Naive thymus-derived CD4-positive, alpha-beta T cell (primary cell): ENCODE measurements at regions not wholly inside any gene's neighbourhood (a gene's known extent, or its start where the extent isn't known, plus 50 kb on each side); places are given as distances from the start of the nearest gene placed in this dataset.
"Not testable (repeated sequence)": the region's sequence is repeated elsewhere in the genome, so short reads cannot be mapped to it uniquely, and the experiment has no call there.

ENCODE experiments used
- ATAC-seq: fragments of 150-1000 bp; cut with Tn5 transposase; 2 replicates; pipeline ENCODE4 v1.10.0; 2021; ENCODE audit warnings: mild to moderate bottlenecking, moderate library complexity
- CTCF ChIA-PET: fragments of 350-600 bp; sonication (Branson Sonifier 250); formaldehyde crosslinking; loops from one replicate; lab custom pipeline; 2021; ENCODE audit warnings: antibody characterized with exemption; lab: Charles Lee
- POLR2A ChIA-PET: fragments of 350-600 bp; sonication (Branson Sonifier 250); formaldehyde crosslinking; loops from one replicate; lab custom pipeline; 2021; ENCODE audit warnings: antibody characterized with exemption, inconsistent platforms; lab: Charles Lee
- DNase-seq, 9 donors: peaks; one replicate each; pipeline versions ENCODE4 v3.0.0 to v3.0.0-alpha.2; 2020 to 2022; ENCODE audit warnings: mixed read lengths in 1 of 9
- H3K27ac ChIP-seq: one replicate; pipeline ENCODE4 v1.7.0; 2013; ENCODE audit warnings: mild to moderate bottlenecking, low read depth, low read length, moderate library complexity
- H3K27me3 ChIP-seq, 2 donors: one replicate each; pipeline ENCODE4 v1.7.0; 2013; ENCODE audit warnings: low read length in 2 of 2, mild to moderate bottlenecking in 2 of 2, moderate library complexity in 2 of 2; ENCODE audit not compliant: control insufficient read depth in 2 of 2, insufficient read depth in 2 of 2
- H3K36me3 ChIP-seq, 3 experiments: 1 replicate in 2 of 3; 2 replicates in 1 of 3; pipeline ENCODE4 v1.7.0; 2013; ENCODE audit warnings: low read length in 3 of 3, mild to moderate bottlenecking in 3 of 3, moderate library complexity in 1 of 3; ENCODE audit not compliant: insufficient read depth in 3 of 3, control insufficient read depth in 2 of 3
- H3K4me1 ChIP-seq, 2 donors: one replicate each; pipeline ENCODE4 v1.7.0; 2013; ENCODE audit warnings: low read length in 2 of 2, mild to moderate bottlenecking in 2 of 2, moderate library complexity in 1 of 2; ENCODE audit not compliant: control insufficient read depth in 2 of 2, insufficient read depth in 2 of 2
- H3K4me3 ChIP-seq: 2 replicates; pipeline ENCODE4 v1.7.0; 2013; ENCODE audit warnings: mild to moderate bottlenecking, low read length
- H3K9me3 ChIP-seq, 3 experiments: 1 replicate in 2 of 3; 2 replicates in 1 of 3; pipeline ENCODE4 v1.7.0; 2013; ENCODE audit warnings: low read length in 3 of 3; ENCODE audit not compliant: control insufficient read depth in 2 of 3
- H3K27ac Mint-ChIP-seq, 9 donors: one replicate each; pipeline ENCODE4 v1.8.0; 2020 to 2022; ENCODE audit warnings: mixed read lengths in 9 of 9, mild to moderate bottlenecking in 8 of 9, moderate library complexity in 5 of 9, inconsistent platforms in 2 of 9
- H3K27me3 Mint-ChIP-seq, 5 donors: one replicate each; pipeline ENCODE4 v1.8.0; 2021 to 2022; ENCODE audit warnings: mixed read lengths in 5 of 5, mild to moderate bottlenecking in 1 of 5
- H3K36me3 Mint-ChIP-seq, 5 donors: one replicate each; pipeline ENCODE4 v1.8.0; 2020 to 2022; ENCODE audit warnings: mixed read lengths in 5 of 5, mild to moderate bottlenecking in 3 of 5, inconsistent platforms in 1 of 5
- H3K4me1 Mint-ChIP-seq, 7 donors: one replicate each; pipeline ENCODE4 v1.8.0; 2020 to 2022; ENCODE audit warnings: mixed read lengths in 7 of 7, mild to moderate bottlenecking in 3 of 7, inconsistent platforms in 1 of 7
- H3K4me3 Mint-ChIP-seq, 10 donors: one replicate each; pipeline ENCODE4 v1.8.0; 2020 to 2022; ENCODE audit warnings: mild to moderate bottlenecking in 10 of 10, mixed read lengths in 10 of 10, moderate library complexity in 6 of 10, inconsistent platforms in 2 of 10
- H3K9me3 Mint-ChIP-seq, 11 donors: one replicate each; pipeline ENCODE4 v1.8.0; 2020 to 2022; ENCODE audit warnings: mixed read lengths in 11 of 11, mild to moderate bottlenecking in 4 of 11, inconsistent platforms in 1 of 11, moderate library complexity in 1 of 11
- intact Hi-C, 2 donors: fragments of 100-400 bp; cut with micrococcal nuclease; formaldehyde crosslinking; loops; one replicate each; pipeline ENCODE4 v1.15.1; 2023

GRCh38 chr9:65395789-65396188, 110.8 kb upstream of the FOXD4L5 start:
- H3K36me3 Mint-ChIP-seq, H3K4me1 Mint-ChIP-seq, ATAC-seq, DNase-seq, H3K4me1 ChIP-seq, CTCF ChIA-PET, H3K27ac Mint-ChIP-seq, H3K27me3 Mint-ChIP-seq, H3K27me3 ChIP-seq, H3K4me3 ChIP-seq, H3K27ac ChIP-seq, POLR2A ChIA-PET, H3K4me3 Mint-ChIP-seq, H3K9me3 ChIP-seq, intact Hi-C loops, H3K36me3 ChIP-seq: not testable (repeated sequence)
- peaks cover 0 to 45% (median 17%) of the 10 kb centered on the region in 11 donors for H3K9me3 Mint-ChIP-seq

- H3K27me3 Mint-ChIP-seq, intact Hi-C loops, H3K27me3 ChIP-seq, H3K36me3 ChIP-seq, CTCF ChIA-PET, H3K36me3 Mint-ChIP-seq, H3K27ac ChIP-seq, H3K4me3 ChIP-seq, H3K4me1 ChIP-seq, H3K9me3 ChIP-seq, POLR2A ChIA-PET, H3K27ac Mint-ChIP-seq, H3K4me3 Mint-ChIP-seq, DNase-seq, ATAC-seq, H3K4me1 Mint-ChIP-seq: not testable (repeated sequence)
- H3K9me3 Mint-ChIP-seq = peaks cover 0 to 43% (median 14%) of the 10 kb centered on the region in 11 donors
Measured at GRCh38 chr9:65395121-65395520, 110.1 kb upstream of the FOXD4L5 start.

GRCh38 chr9:65393111-65393810, 108.3 kb upstream of the FOXD4L5 start:
- H3K36me3 ChIP-seq, H3K27ac Mint-ChIP-seq, intact Hi-C loops, ATAC-seq, POLR2A ChIA-PET, CTCF ChIA-PET, H3K4me3 ChIP-seq, H3K36me3 Mint-ChIP-seq, DNase-seq, H3K4me3 Mint-ChIP-seq, H3K27me3 Mint-ChIP-seq, H3K4me1 Mint-ChIP-seq, H3K27me3 ChIP-seq, H3K9me3 ChIP-seq, H3K27ac ChIP-seq, H3K4me1 ChIP-seq: not testable (repeated sequence)
- peaks cover 0 to 35% (median 19%) of the 10 kb centered on the region in 11 donors for H3K9me3 Mint-ChIP-seq

DNA sequence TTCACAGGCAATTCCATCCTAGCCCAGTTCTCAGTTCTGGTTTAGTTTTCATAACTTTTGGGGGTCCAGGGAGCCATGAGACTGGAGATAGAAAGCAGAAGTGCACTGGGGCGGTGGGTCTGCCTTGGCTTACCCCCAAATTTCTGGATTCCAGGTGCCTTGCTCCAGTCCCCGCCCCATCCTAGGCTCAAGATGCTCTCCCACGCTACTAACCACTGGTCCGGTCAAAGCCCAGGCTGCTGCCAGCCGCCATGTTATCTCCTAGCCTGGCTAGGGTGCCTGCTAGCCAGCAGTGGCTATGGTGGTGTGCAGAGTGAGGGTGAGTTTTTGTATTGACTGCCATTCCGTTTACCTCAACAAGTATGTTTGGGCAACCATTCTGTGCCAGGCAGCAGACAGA, 107.6 kb upstream of the FOXD4L5 start:
- H3K27me3 ChIP-seq, H3K4me1 ChIP-seq, H3K4me3 ChIP-seq, H3K36me3 ChIP-seq, H3K4me1 Mint-ChIP-seq, ATAC-seq, H3K27ac ChIP-seq, H3K27ac Mint-ChIP-seq, H3K27me3 Mint-ChIP-seq, CTCF ChIA-PET, H3K36me3 Mint-ChIP-seq, H3K4me3 Mint-ChIP-seq, DNase-seq, H3K9me3 ChIP-seq, intact Hi-C loops, POLR2A ChIA-PET: not testable (repeated sequence)
- peaks cover 0 to 33% (median 17%) of the 10 kb centered on the region in 11 donors for H3K9me3 Mint-ChIP-seq

DNA sequence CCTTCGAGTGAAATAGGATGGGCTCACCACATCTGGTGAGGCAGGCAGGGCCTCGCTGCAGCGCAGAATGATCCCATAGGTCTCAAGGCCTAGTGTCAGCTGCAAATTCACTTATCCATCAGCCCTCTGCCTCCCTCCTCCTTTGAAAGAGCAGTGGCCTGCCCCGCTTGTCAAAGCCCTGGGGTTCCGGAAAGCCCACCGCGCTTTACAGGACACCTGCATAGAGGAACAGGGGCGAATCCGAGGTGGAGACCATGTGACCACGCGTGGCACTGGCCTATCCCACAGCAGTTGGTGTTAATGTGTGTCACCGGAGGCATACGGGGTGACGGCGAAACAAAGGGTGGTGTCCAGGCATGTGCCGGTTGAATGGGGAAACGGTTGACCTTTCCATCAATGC, 104.7 kb upstream of the FOXD4L5 start:
- CTCF ChIA-PET, H3K36me3 Mint-ChIP-seq, H3K36me3 ChIP-seq, H3K27ac ChIP-seq, H3K9me3 ChIP-seq, H3K4me1 Mint-ChIP-seq, POLR2A ChIA-PET, H3K27me3 ChIP-seq, intact Hi-C loops, H3K4me3 Mint-ChIP-seq, H3K4me3 ChIP-seq, H3K27ac Mint-ChIP-seq, H3K4me1 ChIP-seq, H3K27me3 Mint-ChIP-seq, ATAC-seq: not testable (repeated sequence)
- peak in 1 of 9 donors; percentile 11 for DNase-seq
- H3K9me3 Mint-ChIP-seq = peaks cover 0 to 38% (median 21%) of the 10 kb centered on the region in 11 donors

DNA sequence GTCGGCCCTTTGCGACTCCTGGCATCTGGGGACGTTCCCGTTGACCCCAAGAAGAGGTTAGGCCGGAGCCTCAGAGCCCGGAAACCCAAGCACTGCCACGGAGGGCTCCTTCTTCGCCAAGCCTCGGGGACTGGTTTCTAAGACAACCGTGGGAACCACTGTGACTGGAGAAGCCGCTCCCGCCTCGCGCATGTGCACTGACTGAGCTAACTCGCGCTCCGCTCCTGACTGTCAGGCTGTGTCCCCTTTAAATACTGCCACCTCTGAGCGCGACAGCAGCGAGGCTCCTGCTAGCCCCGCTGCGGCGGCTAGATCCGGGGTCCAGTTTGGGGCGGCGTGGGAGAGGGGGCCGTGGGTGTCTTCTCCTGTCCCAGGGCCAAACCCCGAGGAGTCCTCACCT, 104.2 kb upstream of the FOXD4L5 start:
- H3K27ac Mint-ChIP-seq, CTCF ChIA-PET, H3K4me3 ChIP-seq, ATAC-seq, H3K4me1 ChIP-seq, H3K4me1 Mint-ChIP-seq, H3K36me3 ChIP-seq, POLR2A ChIA-PET, H3K27ac ChIP-seq, intact Hi-C loops, H3K9me3 ChIP-seq, H3K4me3 Mint-ChIP-seq, H3K27me3 Mint-ChIP-seq, H3K36me3 Mint-ChIP-seq, H3K27me3 ChIP-seq, DNase-seq: not testable (repeated sequence)
- H3K9me3 Mint-ChIP-seq = peaks cover 0 to 38% (median 21%) of the 10 kb centered on the region in 11 donors

DNA sequence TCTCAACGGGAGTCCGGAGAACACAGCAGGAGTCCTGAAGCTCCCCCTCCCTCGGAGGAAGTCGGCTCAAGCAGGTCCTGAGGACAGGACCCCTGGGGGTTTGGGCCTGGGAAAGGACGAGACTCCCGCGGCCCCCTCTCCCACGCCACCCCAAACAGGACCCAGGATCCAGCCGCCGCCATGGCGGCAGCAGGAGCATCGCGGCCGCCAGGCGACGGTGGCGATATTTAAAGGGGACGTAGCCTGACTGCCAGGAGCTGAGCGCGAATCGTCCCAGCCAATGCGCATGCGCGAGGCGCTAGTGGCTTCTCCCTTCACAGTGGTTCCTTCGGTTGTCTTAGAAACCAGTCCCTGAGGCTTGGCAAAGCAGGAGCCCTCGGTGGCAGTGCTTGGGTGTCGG, 101.7 kb upstream of the FOXD4L5 start:
- H3K4me1 ChIP-seq, H3K9me3 ChIP-seq, H3K36me3 ChIP-seq, H3K4me1 Mint-ChIP-seq, POLR2A ChIA-PET, H3K27me3 ChIP-seq, intact Hi-C loops, CTCF ChIA-PET, H3K36me3 Mint-ChIP-seq, H3K27me3 Mint-ChIP-seq, ATAC-seq, H3K27ac Mint-ChIP-seq, H3K27ac ChIP-seq: not testable (repeated sequence)
- Mint-ChIP-seq H3K4me3 (peak overlapping the region in 4 of 10 donors; percentile 21 to 51 (median 47)), H3K9me3 (peaks cover 0 to 41% (median 24%) of the 10 kb centered on the region in 11 donors)
- DNase-seq = peak; percentile 21 to 70 (median 61)
- H3K4me3 ChIP-seq = peak overlapping the region; percentile 27
